Retina (tissue), 1 donor: ENCODE measurements at regions not wholly inside any gene's neighbourhood (a gene's known extent, or its start where the extent isn't known, plus 50 kb on each side); places are given as distances from the start of the nearest gene placed in this dataset.

Experiments used
- DNase-seq: peaks from one replicate; pipeline ENCODE4 v3.0.0-alpha.2; 2016

DNA sequence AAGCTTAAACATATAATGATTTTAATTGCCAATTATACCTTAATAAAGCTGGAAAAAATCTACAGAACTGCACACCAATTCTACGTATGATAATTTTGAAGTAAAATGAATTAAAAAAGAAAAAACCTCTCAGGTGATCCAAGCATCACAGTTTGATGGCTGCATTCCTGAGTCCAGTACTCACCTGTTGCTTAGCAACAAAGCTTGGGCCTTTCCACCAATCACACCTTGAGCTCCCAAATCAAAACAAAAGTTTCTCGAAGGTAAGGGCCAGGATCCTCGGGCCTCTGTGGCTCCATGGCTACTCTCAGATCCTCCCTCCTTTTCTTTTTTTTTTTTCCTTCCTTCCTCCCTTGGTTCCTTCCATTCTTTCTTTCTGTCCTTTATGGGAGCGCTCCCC, 137.2 kb upstream of the PCBD1 start:
- no peak for DNase-seq

GRCh38 chr10:71028066-71028465, 139.7 kb upstream of the PCBD1 start:
- no peak for DNase-seq

DNA sequence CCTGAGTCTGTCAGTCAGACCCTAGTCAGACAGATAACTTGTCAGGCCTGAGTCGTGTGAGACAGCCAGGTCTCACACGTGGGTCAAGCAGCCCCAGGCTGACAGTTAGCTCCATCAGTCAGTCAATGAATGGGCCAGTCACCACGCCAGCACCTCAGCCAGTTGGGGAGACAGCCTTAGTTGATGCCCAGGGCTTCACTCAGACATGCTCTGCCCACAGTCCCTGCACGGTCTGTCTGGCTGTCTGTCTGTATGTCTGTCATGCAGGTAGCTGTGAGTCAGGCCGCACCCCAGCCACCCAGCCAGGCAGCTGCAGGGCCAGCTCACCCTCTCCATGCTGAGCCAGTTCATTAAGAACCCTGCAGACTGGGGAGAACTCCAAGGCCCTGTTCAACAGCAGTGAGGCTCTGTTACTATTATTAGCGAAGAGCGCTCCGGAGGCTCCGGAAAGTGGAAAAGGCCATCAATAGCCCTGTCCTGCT, 141.1 kb upstream of the PCBD1 start:
- DNase-seq, result no peak

DNA sequence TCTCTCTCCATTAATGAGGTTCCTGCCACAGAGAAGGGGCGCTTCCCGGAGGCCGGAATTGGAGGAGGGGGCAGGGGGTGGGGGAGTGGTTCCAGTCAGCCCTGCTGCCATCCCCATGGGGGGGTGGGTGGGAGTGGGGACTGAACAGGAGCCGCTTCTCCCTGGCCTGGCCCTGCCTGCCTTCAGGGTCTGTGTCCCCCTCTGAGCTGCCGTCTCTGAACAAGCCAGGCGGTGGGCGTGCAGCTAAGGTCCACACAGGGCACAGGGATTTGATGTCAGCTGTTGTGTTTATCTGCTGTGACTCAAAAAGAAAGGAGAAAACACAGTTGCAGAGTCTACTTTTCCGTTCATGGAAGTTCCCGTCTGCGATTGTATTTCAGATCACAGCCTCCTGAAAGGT, 141.5 kb upstream of the PCBD1 start:
- DNase-seq, result no peak

DNA sequence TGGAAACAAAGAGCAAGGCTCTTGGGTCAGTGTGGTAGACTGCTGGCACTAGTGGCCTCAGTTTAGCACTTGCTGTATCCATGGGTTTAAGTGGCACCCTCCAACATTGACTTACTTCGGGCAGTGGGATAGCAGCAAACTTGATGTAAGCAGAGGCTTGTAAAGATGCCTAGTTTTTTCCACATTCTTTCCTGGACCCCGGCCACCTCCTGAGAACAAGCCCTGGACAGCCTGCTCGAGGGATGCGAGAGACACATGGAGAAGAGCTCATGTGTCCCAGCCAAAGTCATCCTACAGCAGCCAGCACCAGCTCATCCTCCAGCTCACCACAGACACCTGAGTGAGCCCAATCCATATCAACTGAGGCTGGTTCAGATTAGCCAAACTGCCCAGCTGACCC, 142.7 kb upstream of the PCBD1 start:
- DNase-seq, result no peak

DNA sequence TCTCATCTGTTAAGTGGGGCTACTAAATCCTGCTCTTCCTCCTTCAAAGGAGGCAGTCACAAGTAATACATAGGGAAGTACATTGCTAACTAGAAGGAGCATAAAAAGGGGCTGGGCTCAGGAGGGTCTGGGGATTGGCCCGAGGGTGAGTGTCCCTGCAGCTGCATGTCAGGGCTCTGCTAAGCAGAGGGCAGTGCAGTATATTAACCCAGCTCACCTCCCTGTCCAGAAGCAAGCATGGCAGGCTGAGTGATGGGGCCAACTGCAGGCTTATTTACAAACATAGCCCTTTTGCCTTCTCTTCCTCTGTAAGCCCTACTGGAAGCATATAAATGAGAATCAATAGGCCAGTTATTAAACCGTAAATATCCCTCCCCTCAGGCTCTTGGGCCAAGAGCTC, 143.2 kb upstream of the PCBD1 start:
- DNase-seq, result no peak

DNA sequence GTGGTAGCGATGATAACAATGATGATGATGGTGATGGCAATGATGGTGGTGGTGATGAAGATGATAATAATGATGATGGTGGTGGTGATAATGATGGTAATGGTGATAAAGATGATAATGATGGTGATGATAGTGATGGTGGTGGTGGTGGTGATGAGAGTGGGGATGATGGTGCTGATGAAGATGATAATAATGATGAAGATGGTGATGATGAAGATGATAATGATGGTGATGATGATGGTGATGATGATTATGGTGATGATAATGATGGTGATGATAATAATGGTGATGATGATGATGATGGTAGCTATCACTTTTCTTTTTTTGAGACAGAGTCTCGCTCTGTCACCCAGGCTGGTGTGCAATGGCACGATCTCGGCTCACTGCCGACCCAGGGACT, 144.5 kb upstream of the PCBD1 start:
- DNase-seq, result no peak

DNA sequence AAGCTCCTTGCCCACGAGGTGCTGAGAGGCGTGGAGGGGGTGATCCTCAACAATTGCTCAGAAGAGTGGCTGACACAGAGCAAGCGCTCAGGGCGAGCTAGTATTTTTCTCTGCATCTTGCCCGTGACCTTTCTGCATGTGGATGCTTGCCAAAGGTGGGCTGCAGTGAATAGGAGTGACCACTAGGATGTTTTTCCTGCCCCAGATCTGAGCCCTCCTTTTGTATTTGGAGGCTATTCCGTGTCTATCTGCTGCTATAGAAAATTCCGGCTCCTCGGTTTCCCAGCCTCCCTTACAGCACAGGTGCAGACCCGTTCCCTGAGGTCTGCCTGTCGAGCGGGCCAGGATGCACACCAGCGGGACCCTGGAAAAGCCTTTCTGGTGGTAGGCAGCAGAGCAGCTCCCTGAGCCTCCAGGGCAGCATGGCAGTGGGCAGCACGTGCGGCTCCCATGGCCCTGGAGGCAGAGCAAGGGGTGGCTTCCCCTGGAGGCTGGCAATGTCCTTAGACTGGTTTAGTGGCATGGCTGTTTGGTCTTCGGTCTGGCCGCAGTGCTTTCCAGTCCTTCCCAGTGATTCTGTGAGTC, 145.1 kb upstream of the PCBD1 start:
- no peak for DNase-seq

DNA sequence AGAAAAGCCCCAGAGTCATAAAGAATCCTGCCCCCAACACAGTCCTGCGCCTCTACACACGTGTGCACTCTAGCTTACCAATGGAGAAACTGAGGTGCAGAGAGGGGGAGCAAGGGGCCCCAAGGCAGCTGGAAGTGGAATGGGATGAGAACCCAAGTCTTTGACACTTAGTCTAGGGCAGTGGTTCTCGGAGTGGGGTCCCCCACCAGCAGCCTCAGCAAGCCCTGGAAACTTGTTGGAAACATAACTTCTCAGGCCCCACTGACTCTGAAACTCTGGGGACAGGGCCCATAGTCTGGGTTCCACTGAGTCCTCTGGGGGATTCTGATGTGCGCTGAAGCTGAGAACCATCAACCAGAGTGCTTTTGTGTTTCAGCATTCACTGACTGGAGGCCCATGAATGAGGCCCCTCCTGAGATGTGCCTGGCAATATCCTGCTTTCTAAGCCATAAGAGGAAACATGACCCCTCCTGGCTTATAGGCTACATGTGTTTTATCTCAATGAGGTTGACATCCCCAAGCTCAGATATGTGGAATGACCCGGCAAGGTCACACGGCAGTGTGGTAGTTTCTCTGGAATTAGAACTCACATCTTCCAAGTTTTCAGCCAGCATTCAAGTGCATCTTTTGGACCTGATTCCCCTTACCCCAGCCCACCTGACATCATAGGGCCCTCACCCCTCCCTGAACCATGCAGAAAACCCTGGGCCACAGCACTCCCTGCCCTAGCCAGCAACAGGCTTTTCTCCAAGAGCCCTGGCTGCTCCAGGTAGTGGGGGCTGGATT, 147.3 kb upstream of the PCBD1 start:
- no peak for DNase-seq

DNA sequence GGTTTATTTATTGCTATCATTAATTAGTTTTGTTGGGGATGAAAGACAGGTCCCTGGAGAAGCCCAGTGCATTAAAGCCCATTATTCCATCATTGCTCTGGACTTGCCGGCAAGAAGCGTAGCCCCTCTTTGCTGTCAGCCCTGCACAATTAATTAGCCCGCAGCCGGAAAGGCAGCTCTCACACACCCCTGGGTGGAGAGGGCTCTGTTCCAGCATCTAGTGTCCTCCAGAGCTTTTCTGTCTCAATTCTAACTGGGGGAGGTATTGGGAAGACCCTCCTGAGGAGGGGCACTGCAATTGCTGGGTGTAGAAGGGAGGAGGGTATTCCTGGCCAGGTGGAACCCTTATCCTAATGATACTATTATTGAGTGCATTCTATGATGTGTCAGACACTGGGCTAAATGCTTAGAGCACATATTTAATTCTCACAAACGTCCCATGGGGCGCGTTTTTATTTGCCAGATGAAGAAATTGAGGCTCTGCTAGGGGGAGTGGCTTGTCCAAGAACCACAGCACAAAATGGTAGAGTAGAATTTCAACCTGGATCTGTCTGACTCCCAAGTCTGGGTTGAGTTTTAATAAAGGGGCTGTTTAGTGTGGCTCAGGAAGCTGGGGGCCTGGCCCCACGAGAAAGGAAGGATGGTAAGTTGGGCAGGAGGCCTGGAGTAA, 148.1 kb upstream of the PCBD1 start:
- DNase-seq, result no peak

- DNase-seq, result no peak
Observed at GRCh38 chr10:71038091-71038633, 149.8 kb upstream of the PCBD1 start.

- DNase-seq, result no peak
Observed at GRCh38 chr10:71038921-71039320, 150.6 kb upstream of the PCBD1 start.

- DNase-seq, result no peak
Observed at GRCh38 chr10:71039551-71039950, 151.2 kb upstream of the PCBD1 start.

- no peak for DNase-seq
Observed at GRCh38 chr10:71040343-71040742, 152.0 kb upstream of the PCBD1 start.

- DNase-seq, result peak; percentile 81
Observed at GRCh38 chr10:71040846-71041605, 152.7 kb upstream of the PCBD1 start.

GRCh38 chr10:71042216-71042615, 153.9 kb upstream of the PCBD1 start:
- no peak for DNase-seq

DNA sequence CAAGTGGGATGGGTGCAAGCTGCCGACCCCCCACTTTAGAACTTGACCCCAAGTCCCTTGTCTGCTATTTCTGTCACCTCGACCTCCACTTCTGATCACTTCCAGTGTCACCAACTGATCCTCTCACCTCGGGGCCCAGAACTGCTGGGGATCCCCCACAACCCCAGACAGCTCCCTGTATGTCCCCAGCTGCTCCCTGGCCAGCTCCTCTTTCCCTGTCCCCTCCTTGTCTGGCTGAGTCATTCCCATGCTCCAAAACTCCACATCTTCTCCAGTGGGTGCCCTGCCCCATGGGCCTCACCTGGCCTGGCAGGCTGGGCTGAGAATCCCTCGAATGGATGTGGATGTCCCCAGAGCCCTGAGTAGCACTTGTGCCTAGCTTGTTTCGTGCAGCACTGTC, 154.3 kb upstream of the PCBD1 start:
- no peak for DNase-seq

DNA sequence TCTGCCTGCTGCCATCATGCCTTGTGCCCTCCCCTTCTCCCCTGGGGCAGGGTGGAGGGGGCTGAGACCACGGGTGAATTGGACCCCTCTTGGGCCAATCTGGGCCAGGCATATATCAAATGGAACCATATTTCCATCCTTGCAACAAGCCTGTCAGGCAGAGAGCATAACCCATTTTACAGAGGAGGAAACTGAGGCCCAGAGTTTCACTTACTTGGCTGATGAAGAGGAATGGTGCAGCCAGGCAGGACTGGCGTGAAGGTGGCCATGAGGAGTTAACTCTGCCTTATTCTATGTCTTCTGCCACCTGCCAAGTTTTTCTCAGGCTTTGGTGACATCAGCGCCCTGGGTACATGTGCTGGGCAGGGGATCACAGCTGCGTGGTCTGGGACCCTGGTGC, 155.5 kb upstream of the PCBD1 start:
- no peak for DNase-seq

DNA sequence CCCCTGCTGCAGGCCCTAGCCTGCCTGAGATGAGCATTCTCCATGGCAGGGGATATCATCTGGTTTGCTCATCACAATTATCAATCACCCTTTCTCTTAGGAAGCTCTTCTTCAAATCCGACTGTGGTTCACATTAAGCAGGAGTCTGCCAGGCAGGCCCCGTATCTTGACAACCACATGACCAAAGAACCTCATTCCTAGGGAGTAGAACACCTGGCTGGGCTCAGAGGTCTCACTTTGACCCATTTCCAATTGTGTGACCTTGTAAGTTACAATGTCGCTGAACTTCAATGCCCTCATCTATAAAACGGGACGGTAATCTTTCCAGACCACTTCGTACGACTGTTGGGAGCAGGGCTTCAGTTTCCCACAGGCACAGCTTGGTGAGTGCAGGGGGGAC, 156.4 kb upstream of the PCBD1 start:
- peak; percentile 25 for DNase-seq

- DNase-seq, result peak; percentile 27
Observed at GRCh38 chr10:71045204-71045809, 156.9 kb upstream of the PCBD1 start.

GRCh38 chr10:71045936-71046335, 157.6 kb upstream of the PCBD1 start:
- peak; percentile 10 for DNase-seq

GRCh38 chr10:71046747-71047146, 158.4 kb upstream of the PCBD1 start:
- DNase-seq, result no peak
